ENCODE measurements at regions not wholly inside any gene's neighbourhood (a gene's known extent, or its start where the extent isn't known, plus 50 kb on each side); places are given as distances from the start of the nearest gene placed in this dataset.

DNA sequence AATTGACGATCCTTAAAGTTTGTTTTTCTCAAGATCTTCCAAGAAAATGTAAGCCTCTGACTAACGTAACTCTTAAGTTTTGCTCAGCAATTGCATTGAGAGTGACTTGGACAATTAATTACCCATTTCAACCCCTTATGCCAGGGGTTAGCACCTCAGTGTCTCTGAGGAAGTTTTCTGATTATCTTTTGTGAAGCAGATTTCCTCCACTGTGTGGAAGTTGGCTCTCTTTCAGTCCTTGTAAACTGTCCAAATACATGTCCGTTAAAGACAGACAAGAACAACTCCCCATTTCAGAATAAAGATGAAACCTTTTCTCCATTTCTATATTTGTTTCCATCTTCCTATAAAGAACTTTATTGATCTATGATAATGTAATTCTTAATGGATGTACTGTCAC, 296.4 kb upstream of the FMN2 start:
- TF ChIP-seq CREB1 (CRISPR knock-in tag; IDR thresholded peaks at IDR 0.05) (no peak), NFE2L1 (CRISPR knock-in tag; IDR thresholded peaks at IDR 0.05) (no peak), E2F5 (CRISPR knock-in tag; IDR thresholded peaks at IDR 0.05) (no peak), ERG (CRISPR knock-in tag; IDR thresholded peaks at IDR 0.05) (no peak), ZBTB21 (CRISPR knock-in tag; IDR thresholded peaks at IDR 0.05; ENCODE audit: borderline replicate concordance) (no peak), NR1H2 (CRISPR knock-in tag; IDR thresholded peaks at IDR 0.05) (no peak), CREM (CRISPR knock-in tag; IDR thresholded peaks at IDR 0.05) (no peak)
- H3K36me3 Mint-ChIP-seq = no peaks in the 10 kb centered on the region
- H3K4me3 Mint-ChIP-seq = no peak overlapping the region
- DNase-seq (ENCODE audit: low spot score) (no peak), ATAC-seq (no peak)
- ChIA-PET POLR2A (no interaction called here), CTCF (no interaction called here)
- no peak overlapping the region for H3K27ac Mint-ChIP-seq
- no peaks in the 10 kb centered on the region for H3K27me3 Mint-ChIP-seq (ENCODE audit: low read depth)
- H3K9me3 Mint-ChIP-seq = peaks cover 3% of the 10 kb centered on the region
- no peaks in the 10 kb centered on the region for H3K4me1 Mint-ChIP-seq

DNA sequence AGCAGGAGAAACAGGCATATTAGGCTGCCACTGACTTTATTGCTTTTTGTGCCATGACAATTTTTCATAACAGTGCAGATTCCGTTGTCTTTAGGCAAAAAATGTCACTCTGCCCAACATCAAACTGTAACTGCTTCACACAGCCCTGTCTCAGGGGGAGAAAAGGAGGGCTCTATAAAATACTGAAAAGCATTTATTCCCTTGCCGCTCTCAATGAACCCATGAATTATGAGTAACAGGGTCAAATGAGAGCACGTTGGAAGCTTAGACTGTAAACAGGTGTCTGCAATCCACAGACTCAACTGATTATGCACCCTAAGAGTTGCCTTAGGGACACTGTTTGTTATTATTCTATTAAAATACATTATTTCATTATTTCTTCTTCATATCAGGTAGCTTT, 292.1 kb upstream of the FMN2 start:
- no peak overlapping the region for H3K27ac Mint-ChIP-seq
- H3K4me1 Mint-ChIP-seq = peaks cover 10% of the 10 kb centered on the region
- TF ChIP-seq, protein P1, sequence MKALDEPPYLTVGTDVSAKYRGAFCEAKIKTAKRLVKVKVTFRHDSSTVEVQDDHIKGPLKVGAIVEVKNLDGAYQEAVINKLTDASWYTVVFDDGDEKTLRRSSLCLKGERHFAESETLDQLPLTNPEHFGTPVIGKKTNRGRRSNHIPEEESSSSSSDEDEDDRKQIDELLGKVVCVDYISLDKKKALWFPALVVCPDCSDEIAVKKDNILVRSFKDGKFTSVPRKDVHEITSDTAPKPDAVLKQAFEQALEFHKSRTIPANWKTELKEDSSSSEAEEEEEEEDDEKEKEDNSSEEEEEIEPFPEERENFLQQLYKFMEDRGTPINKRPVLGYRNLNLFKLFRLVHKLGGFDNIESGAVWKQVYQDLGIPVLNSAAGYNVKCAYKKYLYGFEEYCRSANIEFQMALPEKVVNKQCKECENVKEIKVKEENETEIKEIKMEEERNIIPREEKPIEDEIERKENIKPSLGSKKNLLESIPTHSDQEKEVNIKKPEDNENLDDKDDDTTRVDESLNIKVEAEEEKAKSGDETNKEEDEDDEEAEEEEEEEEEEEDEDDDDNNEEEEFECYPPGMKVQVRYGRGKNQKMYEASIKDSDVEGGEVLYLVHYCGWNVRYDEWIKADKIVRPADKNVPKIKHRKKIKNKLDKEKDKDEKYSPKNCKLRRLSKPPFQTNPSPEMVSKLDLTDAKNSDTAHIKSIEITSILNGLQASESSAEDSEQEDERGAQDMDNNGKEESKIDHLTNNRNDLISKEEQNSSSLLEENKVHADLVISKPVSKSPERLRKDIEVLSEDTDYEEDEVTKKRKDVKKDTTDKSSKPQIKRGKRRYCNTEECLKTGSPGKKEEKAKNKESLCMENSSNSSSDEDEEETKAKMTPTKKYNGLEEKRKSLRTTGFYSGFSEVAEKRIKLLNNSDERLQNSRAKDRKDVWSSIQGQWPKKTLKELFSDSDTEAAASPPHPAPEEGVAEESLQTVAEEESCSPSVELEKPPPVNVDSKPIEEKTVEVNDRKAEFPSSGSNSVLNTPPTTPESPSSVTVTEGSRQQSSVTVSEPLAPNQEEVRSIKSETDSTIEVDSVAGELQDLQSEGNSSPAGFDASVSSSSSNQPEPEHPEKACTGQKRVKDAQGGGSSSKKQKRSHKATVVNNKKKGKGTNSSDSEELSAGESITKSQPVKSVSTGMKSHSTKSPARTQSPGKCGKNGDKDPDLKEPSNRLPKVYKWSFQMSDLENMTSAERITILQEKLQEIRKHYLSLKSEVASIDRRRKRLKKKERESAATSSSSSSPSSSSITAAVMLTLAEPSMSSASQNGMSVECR (CRISPR knock-in tag; IDR thresholded peaks at IDR 0.05; ENCODE audit: borderline replicate concordance) = no peak
- TF ChIP-seq JAZF1 (CRISPR knock-in tag; IDR thresholded peaks at IDR 0.05) (no peak), TEAD4 (CRISPR knock-in tag; IDR thresholded peaks at IDR 0.05) (no peak)
- H3K27me3 Mint-ChIP-seq (ENCODE audit: low read depth) = no peaks in the 10 kb centered on the region
- H3K4me3 Mint-ChIP-seq = no peak overlapping the region
- DNase-seq (ENCODE audit: low spot score) (no peak), ATAC-seq (no peak)
- CTCF ChIA-PET = no interaction called here
- H3K36me3 Mint-ChIP-seq = no peaks in the 10 kb centered on the region
- POLR2A ChIA-PET = no interaction called here
- H3K9me3 Mint-ChIP-seq = no peaks in the 10 kb centered on the region

DNA sequence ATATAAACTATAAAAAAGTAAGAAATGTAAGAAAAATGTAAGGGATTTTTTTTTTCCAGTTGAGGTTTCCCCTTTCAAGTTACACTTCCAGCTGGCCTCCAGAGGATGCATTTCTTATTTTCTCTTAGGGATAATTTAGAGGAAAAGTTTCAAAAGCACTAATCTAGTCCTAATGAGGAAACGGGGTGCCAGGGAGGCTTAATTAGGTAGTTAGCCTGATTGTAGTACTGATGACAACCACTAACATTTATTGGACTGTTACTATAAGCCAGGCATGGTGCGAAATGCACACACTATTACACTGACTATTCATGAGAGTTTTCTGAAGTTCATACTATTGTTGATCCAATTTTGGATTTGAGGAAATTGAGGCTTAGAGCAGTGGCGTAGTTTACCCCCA, 290.8 kb upstream of the FMN2 start:
- ChIA-PET POLR2A (no interaction called here), CTCF (no interaction called here)
- Mint-ChIP-seq H3K27me3 (ENCODE audit: low read depth) (no peaks in the 10 kb centered on the region), H3K9me3 (no peaks in the 10 kb centered on the region), H3K4me1 (peaks cover 12% of the 10 kb centered on the region), H3K36me3 (no peaks in the 10 kb centered on the region), H3K27ac (no peak overlapping the region), H3K4me3 (no peak overlapping the region)
- ATAC-seq = no peak
- no peak for DNase-seq (ENCODE audit: low spot score)
- TF ChIP-seq NFATC4 (CRISPR knock-in tag; IDR thresholded peaks at IDR 0.05) (no peak), PRDM15 (CRISPR knock-in tag; IDR thresholded peaks at IDR 0.05) (no peak), ETV6 (CRISPR knock-in tag; IDR thresholded peaks at IDR 0.05) (no peak), MLX (CRISPR knock-in tag; IDR thresholded peaks at IDR 0.05) (no peak)
- TF ChIP-seq, protein P2, sequence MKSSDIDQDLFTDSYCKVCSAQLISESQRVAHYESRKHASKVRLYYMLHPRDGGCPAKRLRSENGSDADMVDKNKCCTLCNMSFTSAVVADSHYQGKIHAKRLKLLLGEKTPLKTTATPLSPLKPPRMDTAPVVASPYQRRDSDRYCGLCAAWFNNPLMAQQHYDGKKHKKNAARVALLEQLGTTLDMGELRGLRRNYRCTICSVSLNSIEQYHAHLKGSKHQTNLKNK (CRISPR knock-in tag; IDR thresholded peaks at IDR 0.05) = no peak
- TF ChIP-seq, protein P3, sequence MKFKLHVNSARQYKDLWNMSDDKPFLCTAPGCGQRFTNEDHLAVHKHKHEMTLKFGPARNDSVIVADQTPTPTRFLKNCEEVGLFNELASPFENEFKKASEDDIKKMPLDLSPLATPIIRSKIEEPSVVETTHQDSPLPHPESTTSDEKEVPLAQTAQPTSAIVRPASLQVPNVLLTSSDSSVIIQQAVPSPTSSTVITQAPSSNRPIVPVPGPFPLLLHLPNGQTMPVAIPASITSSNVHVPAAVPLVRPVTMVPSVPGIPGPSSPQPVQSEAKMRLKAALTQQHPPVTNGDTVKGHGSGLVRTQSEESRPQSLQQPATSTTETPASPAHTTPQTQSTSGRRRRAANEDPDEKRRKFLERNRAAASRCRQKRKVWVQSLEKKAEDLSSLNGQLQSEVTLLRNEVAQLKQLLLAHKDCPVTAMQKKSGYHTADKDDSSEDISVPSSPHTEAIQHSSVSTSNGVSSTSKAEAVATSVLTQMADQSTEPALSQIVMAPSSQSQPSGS (CRISPR knock-in tag; IDR thresholded peaks at IDR 0.05; ENCODE audit: borderline replicate concordance, low read depth) = no peak

Data from WTC11 (cell line).